CD1c-positive myeloid dendritic cell (primary cell): ENCODE measurements at regions not wholly inside any gene's neighbourhood (a gene's known extent, or its start where the extent isn't known, plus 50 kb on each side); places are given as distances from the start of the nearest gene placed in this dataset.
"Not testable (repeated sequence)": the region's sequence is repeated elsewhere in the genome, so short reads cannot be mapped to it uniquely, and the experiment has no call there.

Experiments
- DNase-seq: peaks from one replicate; pipeline ENCODE4 v3.0.0-alpha.2; 2016; ENCODE audit errors: extremely low spot score

GRCh38 chr5:99600952-99601351, 672.1 kb upstream of the CHD1 start:
- no peak for DNase-seq

- DNase-seq: no peak
These were observed 662.0 kb upstream of the CHD1 start for GRCh38 chr5:99590806-99591205.

GRCh38 chr5:99589424-99589823, 660.6 kb upstream of the CHD1 start:
- no peak for DNase-seq

GRCh38 chr5:99587983-99588382, 659.2 kb upstream of the CHD1 start:
- DNase-seq: no peak

- DNase-seq: no peak
These were observed 658.1 kb upstream of the CHD1 start for GRCh38 chr5:99586878-99587277.

- DNase-seq: not testable (repeated sequence)
These were observed 652.4 kb upstream of the CHD1 start for GRCh38 chr5:99581204-99581603.

GRCh38 chr5:99562937-99563627, 634.3 kb upstream of the CHD1 start:
- not testable (repeated sequence) for DNase-seq

- no peak for DNase-seq
These were observed 624.5 kb upstream of the CHD1 start for GRCh38 chr5:99553211-99553810.

- no peak for DNase-seq
These were observed 615.5 kb upstream of the CHD1 start for GRCh38 chr5:99544356-99544755.

- no peak for DNase-seq
These were observed 615.0 kb upstream of the CHD1 start for GRCh38 chr5:99543841-99544240.

GRCh38 chr5:99534241-99534640, 605.4 kb upstream of the CHD1 start:
- DNase-seq: not testable (repeated sequence)

GRCh38 chr5:99521666-99522065, 592.9 kb upstream of the CHD1 start:
- not testable (repeated sequence) for DNase-seq

- DNase-seq: not testable (repeated sequence)
These were observed 587.2 kb upstream of the CHD1 start for GRCh38 chr5:99515864-99516490.

- not testable (repeated sequence) for DNase-seq
These were observed 581.5 kb upstream of the CHD1 start for GRCh38 chr5:99510237-99510866.

- not testable (repeated sequence) for DNase-seq
These were observed 580.3 kb upstream of the CHD1 start for GRCh38 chr5:99509064-99509463.

- DNase-seq: not testable (repeated sequence)
These were observed 566.6 kb upstream of the CHD1 start for GRCh38 chr5:99495456-99495855.

GRCh38 chr5:99478450-99478849, 549.6 kb upstream of the CHD1 start:
- not testable (repeated sequence) for DNase-seq

- not testable (repeated sequence) for DNase-seq
These were observed 544.5 kb upstream of the CHD1 start for GRCh38 chr5:99473328-99473727.

GRCh38 chr5:99471726-99472125, 542.9 kb upstream of the CHD1 start:
- not testable (repeated sequence) for DNase-seq

- not testable (repeated sequence) for DNase-seq
These were observed 542.4 kb upstream of the CHD1 start for GRCh38 chr5:99471178-99471577.

- DNase-seq: not testable (repeated sequence)
These were observed 541.8 kb upstream of the CHD1 start for GRCh38 chr5:99470636-99471035.

GRCh38 chr5:99460701-99461100, 531.9 kb upstream of the CHD1 start:
- no peak for DNase-seq

GRCh38 chr5:99453196-99453595, 524.4 kb upstream of the CHD1 start:
- DNase-seq: no peak
